ENCODE measurements at regions not wholly inside any gene's neighbourhood (a gene's known extent, or its start where the extent isn't known, plus 50 kb on each side); places are given as distances from the start of the nearest gene placed in this dataset. TPM values are rescaled to one million over a fixed set of nuclear protein-coding genes. Genes with fewer than 3 reads are reported as not detected.

GRCh38 chr18:54532222-54532621 is 58.8 kb upstream of the DYNAP start:
- no peak overlapping the region for H3K27ac ChIP-seq (ENCODE audit: low read length in 2 of 2)
- ATAC-seq (ENCODE audit: low read depth): no peak
- H3K79me2 ChIP-seq (ENCODE audit: control insufficient read depth, insufficient read depth, low read length): no peaks in the 10 kb centered on the region
- Mint-ChIP-seq H3K27ac (no peak overlapping the region), H3K4me1 (peaks cover 3% of the 10 kb centered on the region), H3K9me3 (ENCODE audit: insufficient read depth) (no peaks in the 10 kb centered on the region), H3K27me3 (peaks cover 5% of the 10 kb centered on the region), H3K4me3 (no peak overlapping the region)
- no peak overlapping the region for H3K4me2 ChIP-seq (replicated peaks; ENCODE audit: low read depth, low read length, poor library complexity, severe bottlenecking)
- ChIA-PET CTCF (no interaction called here), POLR2A (no interaction called here)
- H3K4me1 ChIP-seq (ENCODE audit: control insufficient read depth in 2 of 2, insufficient read depth in 2 of 2, low read length in 2 of 2): no peaks in the 10 kb centered on the region
- no peak overlapping the region for H2AFZ ChIP-seq (ENCODE audit: insufficient read depth, low read depth, low read length, poor library complexity, severe bottlenecking)
- TF ChIP-seq EZH2 (IDR thresholded peaks at IDR 0.05; ENCODE audit: borderline replicate concordance, insufficient read depth, low read depth, low read length, poor library complexity, severe bottlenecking) (no peak), CTCF (IDR thresholded peaks at IDR 0.05) (no peak)
- H3K27me3 ChIP-seq (replicated peaks in 1 of 4; ENCODE audit: control extremely low read depth in 1 of 4, control insufficient read depth in 3 of 4, insufficient read depth in 4 of 4, low read length in 3 of 4): no peaks in the 10 kb centered on the region
- peaks cover 0 to 17% (median 0%) of the 10 kb centered on the region in 3 donors for H3K9me3 ChIP-seq (ENCODE audit: control extremely low read depth in 1 of 3, control insufficient read depth in 2 of 3, insufficient read depth in 1 of 3, low read length in 2 of 3)
- no peak overlapping the region for H3K9ac ChIP-seq (ENCODE audit: low read length)
- no peak overlapping the region for H3K4me3 ChIP-seq (ENCODE audit: control extremely low read depth in 1 of 5, extremely low read depth in 1 of 5, insufficient read depth in 1 of 5, low read depth in 2 of 5, low read length in 4 of 5)
- no peaks in the 10 kb centered on the region for H4K20me1 ChIP-seq (ENCODE audit: control insufficient read depth, insufficient read depth, low read length, poor library complexity, severe bottlenecking)
- H3K36me3 ChIP-seq (replicated peaks in 1 of 2; ENCODE audit: control extremely low read depth in 1 of 2, control insufficient read depth in 1 of 2, extremely low read depth in 1 of 2, insufficient read depth in 2 of 2, low read length in 1 of 2): no peaks in the 10 kb centered on the region
- intact Hi-C loops (cut with micrococcal nuclease): no loop called here
- DNase-seq: no peak

DNA sequence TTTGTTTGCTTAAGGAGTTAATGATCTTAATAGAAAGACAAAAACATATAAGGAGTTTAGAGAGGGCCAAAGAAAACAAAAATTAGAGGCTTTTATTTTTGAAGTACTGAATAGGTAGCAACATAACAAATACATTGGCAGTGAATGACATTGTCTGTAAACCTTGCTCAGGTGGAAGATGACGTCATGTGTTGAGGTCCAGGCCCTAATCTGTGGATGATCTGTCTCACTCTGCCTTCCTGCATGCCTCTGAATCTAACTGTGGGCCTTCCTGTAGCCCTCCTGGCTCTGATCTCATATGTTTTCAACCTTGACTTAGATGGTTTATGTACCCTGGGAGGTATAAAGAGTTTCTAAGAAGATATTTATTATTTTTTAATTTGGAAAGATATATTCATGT is 58.1 kb upstream of the DYNAP start:
- Mint-ChIP-seq H3K27ac (no peak overlapping the region), H3K4me1 (peaks cover 3% of the 10 kb centered on the region), H3K4me3 (no peak overlapping the region), H3K27me3 (peaks cover 5% of the 10 kb centered on the region), H3K9me3 (ENCODE audit: insufficient read depth) (no peaks in the 10 kb centered on the region)
- Histone ChIP-seq H3K4me2 (replicated peaks; ENCODE audit: low read depth, low read length, poor library complexity, severe bottlenecking) (no peak overlapping the region), H3K79me2 (ENCODE audit: control insufficient read depth, insufficient read depth, low read length) (no peaks in the 10 kb centered on the region), H3K4me1 (ENCODE audit: control insufficient read depth in 2 of 2, insufficient read depth in 2 of 2, low read length in 2 of 2) (no peaks in the 10 kb centered on the region), H3K4me3 (ENCODE audit: control extremely low read depth in 1 of 5, extremely low read depth in 1 of 5, insufficient read depth in 1 of 5, low read depth in 2 of 5, low read length in 4 of 5) (no peak overlapping the region), H3K27ac (ENCODE audit: low read length in 2 of 2) (no peak overlapping the region), H3K9ac (ENCODE audit: low read length) (no peak overlapping the region), H3K36me3 (replicated peaks in 1 of 2; ENCODE audit: control extremely low read depth in 1 of 2, control insufficient read depth in 1 of 2, extremely low read depth in 1 of 2, insufficient read depth in 2 of 2, low read length in 1 of 2) (no peaks in the 10 kb centered on the region), H3K9me3 (ENCODE audit: control extremely low read depth in 1 of 3, control insufficient read depth in 2 of 3, insufficient read depth in 1 of 3, low read length in 2 of 3) (peaks cover 0 to 24% (median 0%) of the 10 kb centered on the region in 3 donors), H4K20me1 (ENCODE audit: control insufficient read depth, insufficient read depth, low read length, poor library complexity, severe bottlenecking) (no peaks in the 10 kb centered on the region), H3K27me3 (replicated peaks in 1 of 4; ENCODE audit: control extremely low read depth in 1 of 4, control insufficient read depth in 3 of 4, insufficient read depth in 4 of 4, low read length in 3 of 4) (no peaks in the 10 kb centered on the region), H2AFZ (ENCODE audit: insufficient read depth, low read depth, low read length, poor library complexity, severe bottlenecking) (no peak overlapping the region)
- 60% methylated on average over 1 of the region's 1 CpG for WGBS (ENCODE audit: insufficient coverage)
- no peak for ATAC-seq (ENCODE audit: low read depth)
- intact Hi-C loops (cut with micrococcal nuclease): no loop called here
- POLR2A ChIA-PET: no interaction called here
- CTCF ChIA-PET: no interaction called here
- no peak for DNase-seq
- TF ChIP-seq EZH2 (IDR thresholded peaks at IDR 0.05; ENCODE audit: borderline replicate concordance, insufficient read depth, low read depth, low read length, poor library complexity, severe bottlenecking) (no peak), CTCF (IDR thresholded peaks at IDR 0.05) (no peak)

Small RNA genes in the stretch of these regions (small RNA-seq; reads per million reads assigned to genes)
- not detected for gene AC090897.1 (ENCODE audit: insufficient read length, low read depth, low replicate concordance)

Data from B cell (primary cell).